C4-2B (cell line): ENCODE measurements at regions not wholly inside any gene's neighbourhood (a gene's known extent, or its start where the extent isn't known, plus 50 kb on each side); places are given as distances from the start of the nearest gene placed in this dataset.

ENCODE experiments used
- CTCF ChIP-seq: fragments of 450-650 bp; conservative IDR thresholded peaks from 2 replicates; pipeline ENCODE4 v1.5.1; 2017; ENCODE audit warnings: mild to moderate bottlenecking
- ZFX ChIP-seq: fragments of 450-650 bp; IDR thresholded peaks from 2 replicates; pipeline ENCODE4 v1.6.1; 2017

- no peak for TF ChIP-seq CTCF
- TF ChIP-seq ZFX = no peak
These were observed 361.9 kb upstream of the EYS start for GRCh38 chr6:66068907-66069306.
